SK-N-SH (cell line): ENCODE measurements at regions not wholly inside any gene's neighbourhood (a gene's known extent, or its start where the extent isn't known, plus 50 kb on each side); places are given as distances from the start of the nearest gene placed in this dataset.
"Not testable (repeated sequence)": the region's sequence is repeated elsewhere in the genome, so short reads cannot be mapped to it uniquely, and the experiment has no call there.

Experiments
- CTCF ChIA-PET: fragments of 300-600, 350-600 bp; formaldehyde crosslinking; extraction: SDS; loops from one replicate; lab custom pipeline; 2021; lab: Yijun Ruan, JAX
- POLR2A ChIA-PET: fragments of 350-600 bp; sonication (Branson Sonifier 250); formaldehyde crosslinking; extraction: SDS; loops from one replicate; lab custom pipeline; 2020; ENCODE audit warnings: antibody characterized with exemption, inconsistent platforms; lab: Yijun Ruan, JAX
- DNase-seq: peaks from one replicate; pipeline ENCODE4 v3.0.0; 2012
- H2AFZ ChIP-seq: fragments of 200-600 bp; sonication (generic); 2 replicates; pipeline ENCODE4 v1.8.1; 2016; ENCODE audit warnings: antibody characterized with exemption, mild to moderate bottlenecking, low read depth
- H3F3A ChIP-seq: fragments of 200-600 bp; sonication (generic); replicated peaks from 2 replicates; pipeline ENCODE3; 2016; ENCODE audit warnings: antibody characterized with exemption, mild to moderate bottlenecking; ENCODE audit not compliant: insufficient read depth
- H3K27ac ChIP-seq, 2 experiments: fragments of 200-500 bp in 1 of 2; fragments of 200-600 bp in 1 of 2; sonication (Bioruptor generic) in 1 of 2; sonication (generic), shearing (Covaris generic) in 1 of 2; 2 replicates each; pipeline versions ENCODE4 v1.5.1 to v1.6.1; 2014 to 2016; ENCODE audit warnings: low read depth in 2 of 2, inconsistent platforms in 1 of 2, low read length in 1 of 2, mild to moderate bottlenecking in 1 of 2, mixed read lengths in 1 of 2
- H3K27me3 ChIP-seq: fragments of 200-600 bp; sonication (generic), shearing (Covaris generic); 2 replicates; pipeline ENCODE4 v1.6.1; 2016; ENCODE audit warnings: mixed run types; ENCODE audit not compliant: insufficient read depth
- H3K36me3 ChIP-seq, 2 experiments: fragments of 200-500 bp in 1 of 2; fragments of 200-600 bp in 1 of 2; sonication (Bioruptor generic) in 1 of 2; sonication (generic) in 1 of 2; replicated peaks in 1 of 2; 2 replicates each; pipeline versions ENCODE3 to v1.5.1; 2014 to 2016; ENCODE audit warnings: low read length in 1 of 2, mild to moderate bottlenecking in 1 of 2; ENCODE audit not compliant: insufficient read depth in 2 of 2, control insufficient read depth in 1 of 2
- H3K4me1 ChIP-seq, 2 experiments: fragments of 200-500 bp in 1 of 2; fragments of 200-600 bp in 1 of 2; sonication (Bioruptor generic) in 1 of 2; sonication (generic), shearing (Covaris generic) in 1 of 2; 2 replicates each; pipeline versions ENCODE4 v1.5.1 to v1.6.1; 2014 to 2016; ENCODE audit warnings: low read depth in 1 of 2, low read length in 1 of 2, mixed run types in 1 of 2; ENCODE audit not compliant: insufficient read depth in 2 of 2, control insufficient read depth in 1 of 2
- H3K4me2 ChIP-seq: fragments of 200-600 bp; sonication (generic), shearing (Covaris generic); 2 replicates; pipeline ENCODE4 v1.6.1; 2017; ENCODE audit warnings: mixed run types
- H3K4me3 ChIP-seq, 2 experiments: fragments of 200-500 bp in 1 of 2; fragments of 200-600 bp in 1 of 2; sonication (Bioruptor generic) in 1 of 2; sonication (generic), shearing (Covaris generic) in 1 of 2; 2 replicates each; pipeline versions ENCODE4 v1.5.1 to v1.8.1; 2014 to 2016; ENCODE audit warnings: low read depth in 2 of 2, inconsistent platforms in 1 of 2, low read length in 1 of 2, mild to moderate bottlenecking in 1 of 2, mixed read lengths in 1 of 2, moderate library complexity in 1 of 2
- H3K79me2 ChIP-seq: fragments of 200-600 bp; sonication (generic); 2 replicates; pipeline ENCODE4 v1.8.1; 2017; ENCODE audit warnings: mild to moderate bottlenecking; ENCODE audit not compliant: insufficient read depth
- H3K9ac ChIP-seq: fragments of 200-600 bp; sonication (generic); 2 replicates; pipeline ENCODE4 v1.6.1; 2017; ENCODE audit warnings: mixed run types
- H3K9me2 ChIP-seq: fragments of 200-600 bp; sonication (generic); 2 replicates; pipeline ENCODE4 v1.6.1; 2017; ENCODE audit warnings: mixed run types
- H3K9me3 ChIP-seq: fragments of 200-600 bp; sonication (generic); 2 replicates; pipeline ENCODE4 v1.6.1; 2017; ENCODE audit warnings: mixed run types, mild to moderate bottlenecking, moderate library complexity
- H4K20me1 ChIP-seq: fragments of 200-600 bp; sonication (generic); 2 replicates; pipeline ENCODE4 v1.6.1; 2017; ENCODE audit warnings: mild to moderate bottlenecking, mixed run types; ENCODE audit not compliant: insufficient read depth
- FOSL2 ChIP-seq: IDR thresholded peaks from 2 replicates; pipeline ENCODE4 v1.4.0; 2012; ENCODE audit warnings: low read depth, mild to moderate bottlenecking, moderate library complexity, borderline replicate concordance
- FOXM1 ChIP-seq: IDR thresholded peaks from 2 replicates; pipeline ENCODE4 v1.4.0; 2012; ENCODE audit warnings: low read depth, mild to moderate bottlenecking
- GABPA ChIP-seq: IDR thresholded peaks from 2 replicates; pipeline ENCODE4 v1.4.0; 2012; ENCODE audit warnings: low read depth, mild to moderate bottlenecking
- JUND ChIP-seq: IDR thresholded peaks from 2 replicates; pipeline ENCODE4 v1.4.0; 2012
- MEF2A ChIP-seq: IDR thresholded peaks from 2 replicates; pipeline ENCODE4 v1.4.0; 2012; ENCODE audit warnings: low read depth, borderline replicate concordance
- NRF1 ChIP-seq: IDR thresholded peaks from 2 replicates; pipeline ENCODE4 v1.6.1; 2012; ENCODE audit warnings: low read depth, mild to moderate bottlenecking, low read length
- POLR2AphosphoS5 ChIP-seq: IDR thresholded peaks from 2 replicates; pipeline ENCODE4 v1.6.1; 2012; ENCODE audit warnings: low read depth, low read length
- REST ChIP-seq: IDR thresholded peaks from 2 replicates; pipeline ENCODE4 v1.6.1; 2012; ENCODE audit warnings: mild to moderate bottlenecking, low read depth, low read length, moderate library complexity
- RFX5 ChIP-seq: IDR thresholded peaks from 2 replicates; pipeline ENCODE4 v1.6.1; 2012; ENCODE audit warnings: mild to moderate bottlenecking, improper control_type of control experiment, low read length
- RXRA ChIP-seq: IDR thresholded peaks from 2 replicates; pipeline ENCODE4 v1.4.0; 2012; ENCODE audit warnings: low read depth, mild to moderate bottlenecking, borderline replicate concordance
- SMC3 ChIP-seq: IDR thresholded peaks from 2 replicates; pipeline ENCODE4 v1.6.1; 2012; ENCODE audit warnings: low read depth, low read length, improper control_type of control experiment
- USF1 ChIP-seq: IDR thresholded peaks from 2 replicates; pipeline ENCODE4 v1.4.0; 2012; ENCODE audit warnings: low read depth, borderline replicate concordance
- USF2 ChIP-seq: fragments of 150-350 bp; IDR thresholded peaks from 2 replicates; pipeline ENCODE4 v1.6.1; 2017; ENCODE audit warnings: antibody characterized with exemption, low read length, low read depth, borderline replicate concordance
- YY1 ChIP-seq: IDR thresholded peaks from 2 replicates; pipeline ENCODE4 v1.4.0; 2012; ENCODE audit warnings: low read depth, mild to moderate bottlenecking
- WGBS: methylation state at CpG from one replicate; pipeline ENCODE4 v1.1.6; 2017; ENCODE audit warnings: low lambda C conversion rate; 5-methylcytosine and 5-hydroxymethylcytosine counted together

- no peaks in the 10 kb centered on the region for H3K79me2 ChIP-seq
- no peak overlapping the region for H3K4me3 ChIP-seq
- H3K36me3 ChIP-seq, result no peaks in the 10 kb centered on the region
- no peaks in the 10 kb centered on the region for H4K20me1 ChIP-seq
- H3K9me2 ChIP-seq, result no peaks in the 10 kb centered on the region
- H3K4me1 ChIP-seq, result no peaks in the 10 kb centered on the region
- H3K9ac ChIP-seq, result no peak overlapping the region
- no peaks in the 10 kb centered on the region for H3F3A ChIP-seq
- H3K4me2 ChIP-seq, result no peak overlapping the region
- no peaks in the 10 kb centered on the region for H3K27me3 ChIP-seq
- TF ChIP-seq REST (no peak), JUND (no peak), NRF1 (no peak), FOSL2 (no peak), SMC3 (no peak), USF2 (no peak), RXRA (no peak), RFX5 (no peak), FOXM1 (no peak), GABPA (no peak), YY1 (no peak), POLR2AphosphoS5 (no peak), MEF2A (no peak), USF1 (no peak)
- no peak for DNase-seq
- CTCF ChIA-PET, result interaction anchor here (1.5 kb wide), 1 partner anchor 22 kb away, joined by 3 read pairs; no protein-coding TSS in a partner anchor
- H3K27ac ChIP-seq, result no peak overlapping the region
- POLR2A ChIA-PET, result no interaction called here
- H3K9me3 ChIP-seq, result no peaks in the 10 kb centered on the region
- H2AFZ ChIP-seq, result no peak overlapping the region
- WGBS, result 71% methylated on average over 1 of the region's 1 CpG
Observed at GRCh38 chr5:54397420-54397819, 58.1 kb upstream of the HSPB3 start.

GRCh38 chr5:54393007-54393406 is 62.5 kb upstream of the HSPB3 start:
- H3K9me3 ChIP-seq, H3K4me2 ChIP-seq, H3K79me2 ChIP-seq, POLR2A ChIA-PET, H3K9ac ChIP-seq, H4K20me1 ChIP-seq, H3K36me3 ChIP-seq, H3K27ac ChIP-seq, H3K4me3 ChIP-seq, DNase-seq, H2AFZ ChIP-seq, H3K9me2 ChIP-seq, H3K27me3 ChIP-seq: not testable (repeated sequence)
- H3F3A ChIP-seq, result peaks cover 14% of the 10 kb centered on the region
- peaks cover 0 to 20% of the 10 kb centered on the region in 2 experiments; a peak in 2 of 4 replicates for H3K4me1 ChIP-seq
- WGBS, result 10% methylated on average over 1 of the region's 1 CpG
- CTCF ChIA-PET, result interaction anchor here (2.8 kb wide), 1 partner anchor 27 kb away, joined by 8 read pairs; no protein-coding TSS in a partner anchor
